ENCODE measurements at regions not wholly inside any gene's neighbourhood (a gene's known extent, or its start where the extent isn't known, plus 50 kb on each side); places are given as distances from the start of the nearest gene placed in this dataset.

DNA sequence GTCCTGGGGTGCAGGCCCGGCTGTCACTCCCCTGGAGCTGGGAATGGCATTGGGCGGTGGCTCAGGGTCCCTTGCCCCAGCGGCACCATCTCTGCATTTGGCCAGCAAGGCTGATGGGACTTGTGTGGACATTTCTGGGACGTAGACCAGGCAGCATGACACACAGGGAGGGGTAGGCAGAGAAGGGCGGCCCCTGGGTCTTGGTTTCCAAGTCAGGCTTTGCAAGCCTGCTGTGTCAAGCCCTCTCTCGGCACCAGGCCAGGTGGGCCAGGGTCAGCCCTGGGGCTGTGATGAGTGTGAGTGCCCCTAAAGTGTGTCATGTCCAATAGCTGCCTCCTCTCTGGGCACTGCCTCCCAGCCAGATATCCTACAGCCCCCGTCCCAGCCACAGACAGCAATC, 335.2 kb downstream of the SEC14L1 start:
- no peak for DNase-seq
- in situ Hi-C loops (cut with HindIII; ENCODE audit: low pct_ligation_motif_present, low pct_unique_long_range_greater_than_20kb, low sequenced_read_pairs) = no loop called here

- no peak for DNase-seq
- in situ Hi-C loops (cut with HindIII; ENCODE audit: low pct_ligation_motif_present, low pct_unique_long_range_greater_than_20kb, low sequenced_read_pairs) = no loop called here
These were observed 335.7 kb downstream of the SEC14L1 start for GRCh38 chr17:77476498-77476897.

- in situ Hi-C loops (cut with HindIII; ENCODE audit: low pct_ligation_motif_present, low pct_unique_long_range_greater_than_20kb, low sequenced_read_pairs) = no loop called here
- DNase-seq = no peak
These were observed 336.4 kb downstream of the SEC14L1 start for GRCh38 chr17:77476931-77477805.

DNA sequence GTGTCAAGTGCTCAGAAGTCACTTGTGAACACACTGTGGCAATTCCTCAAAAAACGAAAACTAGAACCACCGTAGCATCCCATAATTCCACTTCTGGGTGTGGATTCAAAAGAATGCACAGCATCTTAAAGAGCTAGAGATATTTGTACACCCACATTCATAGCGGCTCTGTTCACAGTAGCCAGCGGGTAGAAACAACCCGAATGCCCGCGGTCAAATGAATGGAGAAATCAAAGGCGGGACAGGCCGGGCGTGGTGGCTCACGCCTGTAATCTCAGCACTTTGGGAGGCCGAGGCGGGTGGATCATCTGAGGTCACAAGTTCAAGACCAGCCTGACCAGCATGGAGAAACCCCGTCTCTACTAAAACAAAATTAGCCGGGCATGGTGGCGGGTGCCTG, 337.5 kb downstream of the SEC14L1 start:
- no peak for DNase-seq
- in situ Hi-C loops (cut with HindIII; ENCODE audit: low pct_ligation_motif_present, low pct_unique_long_range_greater_than_20kb, low sequenced_read_pairs) = no loop called here

- in situ Hi-C loops (cut with HindIII; ENCODE audit: low pct_ligation_motif_present, low pct_unique_long_range_greater_than_20kb, low sequenced_read_pairs) = no loop called here
- DNase-seq = no peak
These were observed 338.1 kb downstream of the SEC14L1 start for GRCh38 chr17:77478899-77479298.

DNA sequence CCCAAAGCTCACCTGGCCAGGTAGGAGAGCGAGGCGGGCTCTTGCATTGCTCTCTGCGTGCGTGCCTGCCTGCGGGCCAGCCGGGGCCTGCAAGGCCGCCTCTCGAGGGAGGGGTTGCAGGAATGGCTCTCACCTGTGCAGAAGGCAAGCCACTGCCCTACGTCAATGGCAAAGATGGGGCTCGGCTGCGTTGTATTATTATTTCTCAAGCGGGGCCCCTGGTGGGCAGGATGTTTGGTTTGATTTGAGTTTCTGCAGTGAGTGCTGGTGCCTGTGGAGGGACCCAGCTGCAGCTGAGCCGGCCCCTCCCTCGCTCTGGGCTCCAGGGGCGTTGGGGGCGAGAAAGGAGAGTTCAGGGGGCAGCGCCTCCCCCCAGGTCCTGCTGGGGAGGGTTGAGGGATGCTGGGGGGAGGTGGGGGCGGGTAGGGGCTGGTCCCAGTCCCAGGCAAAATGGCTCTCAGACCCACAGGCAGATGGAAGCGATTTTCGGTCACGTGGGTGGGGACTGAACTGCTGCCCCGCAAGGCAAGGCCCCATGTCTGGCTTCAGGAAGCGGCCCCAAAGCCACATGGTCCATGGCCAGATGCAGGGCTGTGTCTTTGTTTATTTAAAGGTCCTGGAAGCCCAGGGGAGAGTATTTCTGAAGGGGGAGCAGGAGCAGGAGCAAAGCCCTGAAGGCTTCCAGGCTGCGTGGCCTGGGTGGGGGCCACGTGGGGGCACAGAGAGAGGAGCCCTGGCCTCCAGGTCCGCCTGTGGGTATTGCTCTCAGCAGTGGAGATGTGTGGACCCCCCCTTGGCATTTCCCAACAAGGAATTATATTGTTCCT, 338.8 kb downstream of the SEC14L1 start:
- DNase-seq = no peak
- in situ Hi-C loops (cut with HindIII; ENCODE audit: low pct_ligation_motif_present, low pct_unique_long_range_greater_than_20kb, low sequenced_read_pairs) = no loop called here

- no peak for DNase-seq
- in situ Hi-C loops (cut with HindIII; ENCODE audit: low pct_ligation_motif_present, low pct_unique_long_range_greater_than_20kb, low sequenced_read_pairs) = no loop called here
These were observed 339.4 kb downstream of the SEC14L1 start for GRCh38 chr17:77480199-77480508.

GRCh38 chr17:77480509-77481215, 339.9 kb downstream of the SEC14L1 start:
- DNase-seq = no peak
- in situ Hi-C loops (cut with HindIII; ENCODE audit: low pct_ligation_motif_present, low pct_unique_long_range_greater_than_20kb, low sequenced_read_pairs) = no loop called here

DNA sequence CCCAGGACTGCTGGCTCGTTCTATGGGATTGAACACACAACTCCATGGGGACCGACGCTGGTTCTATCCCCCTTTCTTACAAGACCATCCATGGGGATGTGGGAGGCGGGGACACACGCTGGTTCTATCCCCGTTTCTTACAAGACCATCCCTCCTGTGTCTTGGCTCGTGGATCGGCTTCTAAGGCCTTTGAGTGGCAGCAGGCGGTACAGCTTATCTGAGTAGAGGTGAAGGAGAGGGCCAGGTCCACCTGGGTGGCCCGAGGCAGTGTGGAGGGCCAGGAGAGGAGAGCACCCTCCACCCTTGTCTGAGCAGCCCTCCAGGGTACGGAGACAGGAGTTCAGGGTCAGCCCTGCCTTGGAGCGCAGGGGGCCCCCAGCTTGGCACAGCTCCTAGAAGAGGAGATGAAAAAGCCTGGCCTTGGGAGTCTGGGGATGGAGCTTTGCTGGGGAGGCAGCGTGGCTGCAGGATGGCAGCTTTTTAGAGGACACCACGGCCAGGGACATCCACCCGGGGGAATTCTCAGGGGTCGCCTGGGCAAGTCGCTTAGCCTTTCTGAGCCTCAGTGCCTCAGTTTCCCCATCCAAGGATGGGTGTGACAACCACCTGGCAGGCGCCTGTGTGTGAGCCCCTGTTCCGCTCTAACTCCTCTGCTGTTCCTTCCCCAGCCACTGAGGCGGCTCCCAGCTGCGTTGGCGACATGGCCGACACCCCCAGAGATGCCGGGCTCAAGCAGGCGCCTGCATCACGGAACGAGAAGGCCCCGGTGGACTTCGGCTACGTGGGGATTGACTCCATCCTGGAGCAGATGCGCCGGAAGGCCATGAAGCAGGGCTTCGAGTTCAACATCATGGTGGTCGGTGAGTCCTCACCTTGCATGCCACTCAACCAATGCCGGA, 341.0 kb downstream of the SEC14L1 start:
- in situ Hi-C loops (cut with HindIII; ENCODE audit: low pct_ligation_motif_present, low pct_unique_long_range_greater_than_20kb, low sequenced_read_pairs) = no loop called here
- no peak for DNase-seq

DNA sequence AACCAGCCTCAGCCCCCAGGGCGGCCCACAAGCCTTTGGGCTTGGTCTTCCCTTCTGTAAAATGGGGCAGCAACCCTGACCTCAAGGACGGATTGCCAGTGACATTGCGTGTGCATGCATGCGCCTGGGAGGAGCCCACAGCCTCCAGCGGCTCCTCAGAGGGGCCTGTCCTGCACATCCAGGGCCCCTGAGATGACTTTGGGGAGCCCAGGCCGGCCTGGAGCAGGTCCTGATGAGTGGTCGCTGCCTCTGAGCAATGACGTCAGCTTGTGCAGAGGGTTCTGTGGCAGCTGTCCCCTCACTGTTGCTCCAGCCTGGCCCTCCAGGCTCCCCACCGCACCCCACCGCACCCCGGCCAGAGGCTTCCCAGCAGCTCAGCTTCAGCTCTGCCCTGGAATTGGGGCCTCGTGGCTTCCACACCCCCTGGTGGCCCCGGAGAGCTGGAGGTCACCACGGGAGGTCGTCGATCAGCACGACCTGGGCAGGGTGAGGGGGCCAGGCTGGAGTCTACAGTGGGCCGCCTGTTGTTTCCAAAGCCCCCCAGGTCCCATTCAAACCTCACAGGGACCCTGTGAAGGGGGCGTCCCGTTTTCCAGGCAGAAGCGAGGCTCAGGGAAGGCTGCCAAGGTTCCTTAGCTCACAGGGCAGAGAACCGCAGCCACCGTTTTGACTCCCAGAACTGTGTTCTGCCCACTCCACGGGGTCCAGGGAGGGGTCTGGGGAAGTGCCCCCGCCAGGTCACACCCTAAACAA, 341.8 kb downstream of the SEC14L1 start:
- no peak for DNase-seq
- in situ Hi-C loops (cut with HindIII; ENCODE audit: low pct_ligation_motif_present, low pct_unique_long_range_greater_than_20kb, low sequenced_read_pairs) = no loop called here

DNA sequence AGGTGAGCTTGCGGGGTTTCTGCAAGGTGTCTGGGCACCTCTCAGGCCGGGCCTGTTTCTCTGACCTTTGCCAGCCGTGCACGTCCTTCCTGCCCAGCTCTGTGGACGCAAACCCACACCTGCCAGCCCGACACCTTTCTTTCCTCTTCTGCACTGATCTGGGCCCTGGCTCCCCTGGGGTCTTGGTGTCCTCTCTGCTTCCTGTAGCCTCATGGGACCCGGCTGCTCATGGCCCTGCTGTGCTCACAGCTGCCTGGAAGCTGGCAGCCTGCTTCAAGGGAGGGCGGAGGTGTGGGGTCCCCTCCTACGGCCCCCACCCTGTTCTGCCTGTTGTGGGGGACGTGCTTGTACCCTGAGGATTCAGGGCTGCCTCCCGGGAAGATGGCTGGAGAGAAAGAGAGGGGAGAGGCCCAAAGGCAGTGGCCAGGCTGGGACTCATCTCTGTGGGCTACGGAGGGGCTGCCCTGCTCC, 342.4 kb downstream of the SEC14L1 start:
- in situ Hi-C loops (cut with HindIII; ENCODE audit: low pct_ligation_motif_present, low pct_unique_long_range_greater_than_20kb, low sequenced_read_pairs) = no loop called here
- no peak for DNase-seq

- in situ Hi-C loops (cut with HindIII; ENCODE audit: low pct_ligation_motif_present, low pct_unique_long_range_greater_than_20kb, low sequenced_read_pairs) = no loop called here
- no peak for DNase-seq
These were observed 343.3 kb downstream of the SEC14L1 start for GRCh38 chr17:77484111-77484510.

- DNase-seq = no peak
- in situ Hi-C loops (cut with HindIII; ENCODE audit: low pct_ligation_motif_present, low pct_unique_long_range_greater_than_20kb, low sequenced_read_pairs) = no loop called here
These were observed 344.5 kb downstream of the SEC14L1 start for GRCh38 chr17:77485089-77485833.

- DNase-seq = no peak
- in situ Hi-C loops (cut with HindIII; ENCODE audit: low pct_ligation_motif_present, low pct_unique_long_range_greater_than_20kb, low sequenced_read_pairs) = no loop called here
These were observed 346.5 kb downstream of the SEC14L1 start for GRCh38 chr17:77487211-77487629.

GRCh38 chr17:77487677-77488530, 347.1 kb downstream of the SEC14L1 start:
- in situ Hi-C loops (cut with HindIII; ENCODE audit: low pct_ligation_motif_present, low pct_unique_long_range_greater_than_20kb, low sequenced_read_pairs) = no loop called here
- no peak for DNase-seq

DNA sequence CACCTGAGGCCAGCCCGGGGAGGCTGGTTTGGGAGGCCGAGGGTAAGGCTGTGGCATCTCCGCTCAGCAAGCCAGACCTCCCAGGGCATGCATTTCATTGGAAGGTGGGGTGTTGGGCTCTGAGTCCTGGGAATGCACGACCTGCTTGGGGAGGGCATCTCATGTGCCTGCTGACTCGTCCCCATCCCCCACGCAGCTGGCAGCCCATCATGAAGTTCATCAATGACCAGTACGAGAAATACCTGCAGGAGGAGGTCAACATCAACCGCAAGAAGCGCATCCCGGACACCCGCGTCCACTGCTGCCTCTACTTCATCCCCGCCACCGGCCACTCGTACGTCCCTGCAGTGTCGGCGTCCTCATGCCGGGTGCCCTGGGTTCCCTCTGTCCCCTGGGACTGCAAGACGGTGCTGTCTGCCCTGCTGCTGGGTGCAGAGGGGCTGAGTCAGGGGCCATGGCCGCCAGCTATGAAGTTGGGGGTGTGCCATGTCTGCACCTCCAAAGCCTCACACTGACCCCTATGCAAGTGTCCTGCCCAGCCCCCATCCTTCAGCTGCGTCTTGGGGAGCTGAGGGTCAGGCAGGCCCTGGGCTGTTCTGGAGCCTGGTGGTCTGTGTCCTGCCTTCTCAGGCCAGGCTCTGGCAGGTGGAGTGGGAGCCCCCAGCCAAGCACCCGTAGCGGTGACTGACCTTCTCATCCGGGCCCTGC, 347.9 kb downstream of the SEC14L1 start:
- DNase-seq = no peak
- in situ Hi-C loops (cut with HindIII; ENCODE audit: low pct_ligation_motif_present, low pct_unique_long_range_greater_than_20kb, low sequenced_read_pairs) = no loop called here

All from ACHN (cell line).